ENCODE measurements at regions not wholly inside any gene's neighbourhood (a gene's known extent, or its start where the extent isn't known, plus 50 kb on each side); places are given as distances from the start of the nearest gene placed in this dataset.

DNA sequence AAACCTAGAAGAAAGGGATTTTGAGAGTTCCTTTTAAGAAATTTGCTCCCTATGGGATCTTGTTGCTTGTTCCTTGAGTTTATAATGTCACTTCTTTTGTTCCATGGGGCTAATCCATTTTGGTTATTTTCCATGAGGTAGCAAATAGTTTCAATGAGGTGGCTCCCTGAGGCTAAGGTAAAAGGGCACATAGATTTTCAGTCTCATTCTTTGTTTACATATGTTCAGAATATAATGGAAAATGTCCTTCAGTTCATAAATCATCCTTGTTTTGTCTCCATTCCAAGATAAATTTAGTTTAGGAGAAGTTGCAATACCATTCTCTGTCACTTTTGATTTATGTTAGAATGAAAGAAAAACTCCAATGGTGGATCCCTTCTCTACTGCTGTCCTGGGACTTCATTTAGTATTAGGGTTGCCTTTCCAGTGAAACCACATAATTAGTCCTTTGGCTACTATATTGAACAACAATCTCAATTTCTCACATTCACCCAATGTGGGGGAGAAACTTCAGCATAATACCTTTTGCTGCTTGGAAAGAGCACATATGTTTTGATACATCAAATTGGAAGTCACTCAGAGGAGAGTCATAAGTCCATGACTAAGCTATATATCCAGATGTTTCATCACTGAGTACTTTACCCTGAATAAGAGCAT, 80.9 kb upstream of the ADAMTS5 start:
- Histone ChIP-seq H4K20me1 (ENCODE audit: insufficient read depth) (no peaks in the 10 kb centered on the region), H3K4me1 (ENCODE audit: insufficient read depth) (peaks cover 13% of the 10 kb centered on the region), H3K9me3 (ENCODE audit: low read depth) (no peaks in the 10 kb centered on the region), H3K79me2 (ENCODE audit: insufficient read depth) (no peaks in the 10 kb centered on the region), H3F3A (ENCODE audit: insufficient read depth) (no peaks in the 10 kb centered on the region), H3K4me2 (ENCODE audit: unreplicated experiment) (peak overlapping the region; percentile 14), H3K36me3 (ENCODE audit: low read depth) (no peaks in the 10 kb centered on the region), H3K27ac (no peak overlapping the region), H3K27me3 (replicated peaks; ENCODE audit: insufficient read depth) (no peaks in the 10 kb centered on the region), H3K4me3 (no peak overlapping the region), H2AFZ (no peak overlapping the region), H3K9ac (no peak overlapping the region), H3K9me2 (ENCODE audit: insufficient read depth) (no peaks in the 10 kb centered on the region)
- TF ChIP-seq EZH2phosphoT487 (IDR thresholded peaks at IDR 0.05; ENCODE audit: insufficient read depth, low read depth): no peak
- no peak for TF ChIP-seq EZH2 (IDR thresholded peaks at IDR 0.05; ENCODE audit: insufficient read depth, poor library complexity, severe bottlenecking)
- in situ Hi-C loops (cut with MboI): no loop called here
- peak; percentile 73 for DNase-seq

DNA sequence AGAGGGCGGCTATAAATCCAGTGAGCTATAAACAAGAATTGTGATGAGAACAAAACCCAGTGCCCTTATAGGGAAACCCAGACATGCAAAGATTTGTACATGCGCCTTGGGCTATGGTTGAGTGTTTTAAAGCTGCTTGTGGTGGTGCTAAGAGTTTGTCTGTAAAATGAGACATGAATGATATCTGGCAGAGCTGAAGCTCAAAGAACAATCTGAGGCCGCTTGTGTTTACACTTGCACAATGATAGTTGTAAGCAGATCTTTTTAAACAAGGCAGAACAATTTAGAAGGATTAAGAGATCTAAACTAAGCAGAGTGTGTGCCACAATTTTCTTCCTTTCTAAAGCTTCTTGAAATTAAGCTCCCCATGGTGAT, 80.4 kb upstream of the ADAMTS5 start:
- no peak overlapping the region for H2AFZ ChIP-seq
- TF ChIP-seq EZH2 (IDR thresholded peaks at IDR 0.05; ENCODE audit: insufficient read depth, poor library complexity, severe bottlenecking) (no peak), EZH2phosphoT487 (IDR thresholded peaks at IDR 0.05; ENCODE audit: insufficient read depth, low read depth) (no peak)
- no peaks in the 10 kb centered on the region for H4K20me1 ChIP-seq (ENCODE audit: insufficient read depth)
- in situ Hi-C loops (cut with MboI): no loop called here
- DNase-seq: no peak
- no peaks in the 10 kb centered on the region for H3K36me3 ChIP-seq (ENCODE audit: low read depth)
- H3K4me2 ChIP-seq (ENCODE audit: unreplicated experiment): no peak overlapping the region
- peaks cover 13% of the 10 kb centered on the region for H3K4me1 ChIP-seq (ENCODE audit: insufficient read depth)
- 63 to 74% methylated on average over 3 of the region's 3 CpGs for WGBS, 2 experiments (ENCODE audit: low coverage in 1 of 2, low lambda C conversion rate in 2 of 2, missing lambda C conversion rate in 2 of 2)
- H3K27me3 ChIP-seq (replicated peaks; ENCODE audit: insufficient read depth): no peaks in the 10 kb centered on the region
- H3K9ac ChIP-seq: no peak overlapping the region
- H3K4me3 ChIP-seq: no peak overlapping the region
- H3K9me3 ChIP-seq (ENCODE audit: low read depth): no peaks in the 10 kb centered on the region
- H3K27ac ChIP-seq: no peak overlapping the region
- no peaks in the 10 kb centered on the region for H3F3A ChIP-seq (ENCODE audit: insufficient read depth)
- no peaks in the 10 kb centered on the region for H3K9me2 ChIP-seq (ENCODE audit: insufficient read depth)
- H3K79me2 ChIP-seq (ENCODE audit: insufficient read depth): no peaks in the 10 kb centered on the region

DNA sequence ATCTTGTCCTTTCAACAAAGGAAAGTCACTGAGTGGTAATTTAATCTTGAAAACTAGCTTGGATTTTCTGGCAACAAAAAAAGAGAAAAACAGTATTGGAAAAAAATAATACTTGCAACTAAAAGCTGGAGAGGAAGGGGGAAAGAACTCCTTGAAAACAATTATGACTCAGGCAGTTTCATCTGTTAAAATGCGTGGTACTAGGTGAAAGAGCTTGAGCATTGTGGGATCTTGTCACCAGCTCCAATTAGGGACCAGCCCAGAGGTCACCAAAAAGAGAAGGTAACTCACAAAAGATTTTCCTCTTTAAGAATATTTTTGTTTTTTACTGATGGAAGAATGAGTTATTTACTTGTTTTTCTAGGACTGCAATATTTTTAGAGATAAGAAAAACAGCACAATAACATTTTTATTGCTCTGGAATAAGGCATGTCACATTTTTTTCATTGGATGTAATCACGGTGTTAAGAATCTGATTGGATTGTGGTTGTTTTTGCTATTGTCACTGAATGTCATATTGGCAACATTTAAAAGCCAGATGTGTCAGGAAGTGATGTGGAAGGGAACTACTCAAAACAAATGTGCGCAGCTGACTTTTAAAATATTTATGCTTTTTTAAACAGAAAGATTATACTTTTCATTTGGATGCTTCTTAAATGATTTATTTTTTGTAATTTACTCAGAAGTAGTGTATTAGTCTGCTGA, 78.5 kb upstream of the ADAMTS5 start:
- Histone ChIP-seq H3K79me2 (ENCODE audit: insufficient read depth) (no peaks in the 10 kb centered on the region), H3K9me2 (ENCODE audit: insufficient read depth) (no peaks in the 10 kb centered on the region), H3K27me3 (replicated peaks; ENCODE audit: insufficient read depth) (no peaks in the 10 kb centered on the region), H2AFZ (peak overlapping the region; percentile 35; the same call in 1 of the 2 replicates), H3K4me2 (ENCODE audit: unreplicated experiment) (no peak overlapping the region), H3K27ac (no peak overlapping the region), H3K9ac (no peak overlapping the region), H3K36me3 (ENCODE audit: low read depth) (no peaks in the 10 kb centered on the region), H4K20me1 (ENCODE audit: insufficient read depth) (no peaks in the 10 kb centered on the region), H3F3A (ENCODE audit: insufficient read depth) (no peaks in the 10 kb centered on the region), H3K4me1 (ENCODE audit: insufficient read depth) (peaks cover 13% of the 10 kb centered on the region), H3K4me3 (no peak overlapping the region), H3K9me3 (ENCODE audit: low read depth) (no peaks in the 10 kb centered on the region)
- 36 to 41% methylated on average over 3 of the region's 3 CpGs for WGBS, 2 experiments (ENCODE audit: low coverage in 1 of 2, low lambda C conversion rate in 2 of 2, missing lambda C conversion rate in 2 of 2)
- in situ Hi-C loops (cut with MboI): no loop called here
- no peak for TF ChIP-seq EZH2 (IDR thresholded peaks at IDR 0.05; ENCODE audit: insufficient read depth, poor library complexity, severe bottlenecking)
- no peak for TF ChIP-seq EZH2phosphoT487 (IDR thresholded peaks at IDR 0.05; ENCODE audit: insufficient read depth, low read depth)
- peak; percentile 11 for DNase-seq

DNA sequence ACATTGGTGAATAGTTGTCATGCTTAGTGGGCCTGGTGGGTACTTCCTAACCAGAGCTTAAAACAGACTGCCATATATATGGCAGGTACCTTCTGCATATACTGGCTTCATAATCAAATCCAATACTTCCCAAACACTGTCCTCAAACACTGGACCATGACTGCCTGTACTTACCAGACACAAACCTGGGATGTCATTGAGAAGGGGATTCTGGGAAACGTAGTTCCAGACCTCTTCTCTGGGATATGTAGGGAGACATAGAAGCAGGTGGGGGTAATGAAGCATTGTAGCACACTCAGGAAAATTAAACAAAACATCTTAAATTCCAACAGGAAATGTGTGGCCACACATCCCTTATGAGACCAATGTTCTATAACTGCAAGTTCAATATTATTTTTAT, 76.5 kb upstream of the ADAMTS5 start:
- DNase-seq: no peak
- no peaks in the 10 kb centered on the region for H3K36me3 ChIP-seq (ENCODE audit: low read depth)
- H3K9ac ChIP-seq: no peak overlapping the region
- H3K27me3 ChIP-seq (replicated peaks; ENCODE audit: insufficient read depth): no peaks in the 10 kb centered on the region
- H4K20me1 ChIP-seq (ENCODE audit: insufficient read depth): no peaks in the 10 kb centered on the region
- H2AFZ ChIP-seq: no peak overlapping the region
- no peaks in the 10 kb centered on the region for H3K79me2 ChIP-seq (ENCODE audit: insufficient read depth)
- TF ChIP-seq EZH2phosphoT487 (IDR thresholded peaks at IDR 0.05; ENCODE audit: insufficient read depth, low read depth): no peak
- no peak for TF ChIP-seq EZH2 (IDR thresholded peaks at IDR 0.05; ENCODE audit: insufficient read depth, poor library complexity, severe bottlenecking)
- WGBS, 2 experiments (ENCODE audit: low coverage in 1 of 2, low lambda C conversion rate in 2 of 2, missing lambda C conversion rate in 2 of 2): 85 to 88% methylated on average over 1 of the region's 1 CpG
- H3K9me2 ChIP-seq (ENCODE audit: insufficient read depth): no peaks in the 10 kb centered on the region
- H3K27ac ChIP-seq: no peak overlapping the region
- H3K4me3 ChIP-seq: no peak overlapping the region
- no peaks in the 10 kb centered on the region for H3K9me3 ChIP-seq (ENCODE audit: low read depth)
- no peaks in the 10 kb centered on the region for H3F3A ChIP-seq (ENCODE audit: insufficient read depth)
- peaks cover 13% of the 10 kb centered on the region for H3K4me1 ChIP-seq (ENCODE audit: insufficient read depth)
- H3K4me2 ChIP-seq (ENCODE audit: unreplicated experiment): no peak overlapping the region
- in situ Hi-C loops (cut with MboI): no loop called here

Measured in GM23248 (cell line).